K562 (cell line): ENCODE measurements at regions not wholly inside any gene's neighbourhood (a gene's known extent, or its start where the extent isn't known, plus 50 kb on each side); places are given as distances from the start of the nearest gene placed in this dataset.

Experiments
- ARID1B ChIP-seq: fragments of 450-650 bp; IDR thresholded peaks from 2 replicates; pipeline ENCODE4 v1.6.1; 2016; ENCODE audit warnings: antibody characterized with exemption, mild to moderate bottlenecking, inconsistent platforms
- BRCA1 ChIP-seq, 2 experiments: fragments of 450-650 bp in 1 of 2; sonication (generic) in 1 of 2; formaldehyde crosslinking in 1 of 2; IDR thresholded peaks; 2 replicates each; pipeline versions ENCODE4 v1.5.0 to v1.6.1; 2017 to 2020; ENCODE audit warnings: mild to moderate bottlenecking in 1 of 2, missing genetic modification reagents in 1 of 2
- CREB3L1 ChIP-seq: fragments of 450-650 bp; IDR thresholded peaks from 2 replicates; pipeline ENCODE4 v1.6.1; 2014; ENCODE audit warnings: low read depth, mild to moderate bottlenecking, moderate library complexity, borderline replicate concordance
- CUX1 ChIP-seq: fragments of 200-800 bp; sonication (Bioruptor generic); IDR thresholded peaks from 2 replicates; pipeline ENCODE4 v1.6.1; 2016; ENCODE audit warnings: missing genetic modification characterization, missing compliant biosample characterization
- HDAC3 ChIP-seq: fragments of 450-650 bp; IDR thresholded peaks from 2 replicates; pipeline ENCODE4 v1.6.1; 2018; ENCODE audit warnings: borderline replicate concordance, mild to moderate bottlenecking, moderate library complexity; ENCODE audit not compliant: partially characterized antibody
- HNRNPLL ChIP-seq: fragments of 200-400 bp; formaldehyde crosslinking; IDR thresholded peaks from 2 replicates; pipeline ENCODE4 v1.6.1; 2017; ENCODE audit warnings: low read length, low read depth, mild to moderate bottlenecking; ENCODE audit not compliant: poor library complexity, severe bottlenecking
- HNRNPUL1 ChIP-seq: fragments of 200-400 bp; formaldehyde crosslinking; IDR thresholded peaks from 2 replicates; pipeline ENCODE4 v1.6.1; 2017; ENCODE audit warnings: low read length
- KLF16 ChIP-seq: IDR thresholded peaks from 2 replicates; pipeline ENCODE4 v1.6.1; 2016; ENCODE audit warnings: antibody characterized with exemption
- MAFK ChIP-seq: IDR thresholded peaks from 2 replicates; pipeline ENCODE4 v1.6.1; 2011; ENCODE audit warnings: low read length, improper control_type of control experiment
- MXI1 ChIP-seq: IDR thresholded peaks from 2 replicates; pipeline ENCODE4 v1.6.1; 2011; ENCODE audit warnings: low read depth, mild to moderate bottlenecking, improper control_type of control experiment, low read length
- NFE2 ChIP-seq: IDR thresholded peaks from 2 replicates; pipeline ENCODE4 v1.6.1; 2014; ENCODE audit warnings: antibody characterized with exemption, low read depth
- PRMT5 ChIP-seq: sonication (generic); formaldehyde crosslinking; IDR thresholded peaks from 2 replicates; pipeline ENCODE4 v1.5.0; 2020; ENCODE audit warnings: missing genetic modification reagents
- RFX1 ChIP-seq: fragments of 450-650 bp; IDR thresholded peaks from 2 replicates; pipeline ENCODE4 v1.6.1; 2016; ENCODE audit warnings: mild to moderate bottlenecking, moderate library complexity
- SP2 ChIP-seq: IDR thresholded peaks from 2 replicates; pipeline ENCODE4 v1.6.1; 2011; ENCODE audit warnings: mild to moderate bottlenecking, low read depth, low read length, moderate library complexity; ENCODE audit not compliant: poor library complexity, severe bottlenecking; ENCODE audit errors: extremely low read depth
- SPI1 ChIP-seq: IDR thresholded peaks from 2 replicates; pipeline ENCODE4 v1.6.1; 2011; ENCODE audit warnings: low read depth, low read length, control low read depth, borderline replicate concordance
- SREBF1 ChIP-seq: fragments of 150-350 bp; IDR thresholded peaks from 2 replicates; pipeline ENCODE4 v1.6.1; 2014; ENCODE audit warnings: antibody characterized with exemption, low read depth, low read length, borderline replicate concordance
- ZFP91 ChIP-seq: sonication (generic); formaldehyde crosslinking; IDR thresholded peaks from 2 replicates; pipeline ENCODE4 v1.8.0; 2022; ENCODE audit warnings: mild to moderate bottlenecking, missing genetic modification reagents
- ZNF140 ChIP-seq: fragments of 250-450 bp; sonication (Bioruptor Pico); IDR thresholded peaks from 2 replicates; pipeline ENCODE4 v1.8.0; 2021; ENCODE audit warnings: moderate library complexity, mild to moderate bottlenecking, inconsistent platforms
- ZNF197 ChIP-seq: fragments of 200-800 bp; sonication (Bioruptor generic); IDR thresholded peaks from 2 replicates; pipeline ENCODE4 v1.6.1; 2016; ENCODE audit warnings: low read depth, missing genetic modification characterization, missing compliant biosample characterization
- ZNF507 ChIP-seq: conservative IDR thresholded peaks from 2 replicates; pipeline ENCODE4 v1.6.1; 2017; ENCODE audit warnings: missing genetic modification characterization, missing compliant biosample characterization
- ZNF695 ChIP-seq: fragments of 450-650 bp; formaldehyde crosslinking; IDR thresholded peaks from 2 replicates; pipeline ENCODE4 v1.4.0; 2020; ENCODE audit warnings: mild to moderate bottlenecking, moderate library complexity

- no peak for TF ChIP-seq RFX1
- no peak for TF ChIP-seq ZNF507 (tag)
- peak; percentile 94 for TF ChIP-seq ARID1B
- TF ChIP-seq SREBF1 = no peak
- no peak for TF ChIP-seq SP2
- peak; percentile 61 for TF ChIP-seq HDAC3
- no peak for TF ChIP-seq ZNF140 (CRISPR knock-in tag)
- TF ChIP-seq CREB3L1 = no peak
- no peak for TF ChIP-seq MXI1
- no peak for TF ChIP-seq SPI1
- TF ChIP-seq HNRNPUL1 = no peak
- peak; percentile 81 for TF ChIP-seq ZNF197 (CRISPR knock-in tag)
- TF ChIP-seq PRMT5 = no peak
- no peak for TF ChIP-seq ZFP91 (CRISPR knock-in tag)
- TF ChIP-seq BRCA1 (IDR thresholded peaks at IDR 0.05) = no peak
- no peak for TF ChIP-seq BRCA1 (CRISPR knock-in tag; IDR thresholded peaks at IDR 0.05)
- TF ChIP-seq HNRNPLL = no peak
- TF ChIP-seq CUX1 (CRISPR knock-in tag) = no peak
- peak; percentile 74; the same call in 1 of the 2 replicates for TF ChIP-seq KLF16
- TF ChIP-seq ZNF695 (CRISPR knock-in tag) = no peak
- peak; percentile 89 for TF ChIP-seq MAFK
- TF ChIP-seq NFE2 = peak; percentile 75
Observed at GRCh38 chr14:49970474-49971147, 77.7 kb downstream of the ARF6 start (continued).
